Stimulated activated CD4-positive, alpha-beta T cell treated with anti-CD3 and anti-CD28 coated beads, Interleukin-4, amount 100 ng/mL, for 24 hours (primary cell): ENCODE measurements at regions not wholly inside any gene's neighbourhood (a gene's known extent, or its start where the extent isn't known, plus 50 kb on each side); places are given as distances from the start of the nearest gene placed in this dataset.
"Not testable (repeated sequence)": the region's sequence is repeated elsewhere in the genome, so short reads cannot be mapped to it uniquely, and the experiment has no call there.

Source experiments
- DNase-seq: peaks from one replicate; pipeline ENCODE4 v3.0.0-alpha.2; 2020

DNA sequence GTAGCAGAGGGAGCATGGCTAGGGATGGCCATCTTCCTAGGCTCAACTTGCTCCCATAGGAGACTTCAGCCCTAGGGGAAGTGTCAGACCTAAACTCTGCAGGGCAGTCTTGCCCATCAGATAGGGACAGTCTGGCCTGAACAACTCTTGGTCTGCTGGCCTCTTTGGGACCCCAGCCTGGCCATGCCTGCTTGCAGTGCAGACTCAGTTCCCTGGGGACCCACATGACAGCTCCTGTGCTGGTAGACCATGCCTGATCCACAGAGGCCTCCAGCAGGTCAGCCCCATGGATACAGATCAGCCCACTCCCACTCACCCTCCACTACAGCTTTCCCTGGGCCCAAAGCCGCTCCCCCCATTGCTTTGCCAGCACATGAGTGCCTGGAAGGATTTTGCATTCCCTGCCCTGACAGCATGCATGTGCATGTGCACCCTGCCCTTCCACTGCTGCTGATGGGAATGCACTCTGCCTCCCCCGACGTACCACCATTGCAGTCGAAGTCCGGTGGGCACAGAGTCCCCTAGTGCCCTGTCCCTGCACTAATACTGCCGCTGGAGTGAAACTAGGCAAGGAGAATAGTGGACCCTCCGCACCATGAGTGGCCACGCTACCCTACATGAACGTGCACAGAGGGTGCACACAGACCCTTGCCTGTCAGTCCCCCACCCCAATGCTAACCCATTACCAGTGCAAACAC is 841.4 kb downstream of the FSCB start:
- DNase-seq, result no peak

DNA sequence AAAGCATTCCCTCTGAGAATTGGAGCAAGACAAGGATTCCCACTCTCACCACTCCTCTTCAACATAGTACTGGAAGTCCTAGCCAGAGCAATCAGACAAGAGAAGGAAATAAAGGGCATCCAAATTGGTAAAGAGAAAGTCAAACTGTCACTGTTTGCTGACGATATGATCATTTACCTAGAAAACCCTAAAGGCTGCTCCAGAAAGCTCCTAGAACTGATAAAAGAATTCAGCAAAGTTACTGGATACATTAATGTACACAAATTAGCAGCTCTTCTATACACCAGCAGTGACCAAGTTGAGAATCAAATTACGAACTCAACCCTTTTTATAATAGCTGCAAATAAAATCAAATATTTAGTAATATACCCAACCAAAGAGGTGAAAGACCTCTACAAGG is 851.9 kb downstream of the FSCB start:
- not testable (repeated sequence) for DNase-seq

DNA sequence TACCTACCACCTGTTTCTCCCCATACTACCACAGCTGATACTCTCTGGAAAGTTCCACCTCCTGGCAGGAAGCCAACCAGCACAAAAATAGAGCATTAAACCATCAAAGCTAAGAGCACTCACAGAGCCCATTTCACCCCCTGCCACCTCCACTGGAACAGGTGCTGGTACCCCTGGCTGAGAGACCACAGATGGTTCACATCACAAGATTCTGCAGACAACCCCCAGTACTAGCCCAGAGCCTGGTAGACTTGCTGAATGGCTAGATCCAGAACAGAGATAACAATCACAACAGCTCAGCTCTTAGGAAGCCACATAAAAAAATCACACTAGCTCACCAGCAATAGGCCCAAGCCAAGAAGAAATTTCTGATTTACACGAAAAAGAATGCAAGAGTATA is 855.2 kb downstream of the FSCB start:
- DNase-seq, result no peak

DNA sequence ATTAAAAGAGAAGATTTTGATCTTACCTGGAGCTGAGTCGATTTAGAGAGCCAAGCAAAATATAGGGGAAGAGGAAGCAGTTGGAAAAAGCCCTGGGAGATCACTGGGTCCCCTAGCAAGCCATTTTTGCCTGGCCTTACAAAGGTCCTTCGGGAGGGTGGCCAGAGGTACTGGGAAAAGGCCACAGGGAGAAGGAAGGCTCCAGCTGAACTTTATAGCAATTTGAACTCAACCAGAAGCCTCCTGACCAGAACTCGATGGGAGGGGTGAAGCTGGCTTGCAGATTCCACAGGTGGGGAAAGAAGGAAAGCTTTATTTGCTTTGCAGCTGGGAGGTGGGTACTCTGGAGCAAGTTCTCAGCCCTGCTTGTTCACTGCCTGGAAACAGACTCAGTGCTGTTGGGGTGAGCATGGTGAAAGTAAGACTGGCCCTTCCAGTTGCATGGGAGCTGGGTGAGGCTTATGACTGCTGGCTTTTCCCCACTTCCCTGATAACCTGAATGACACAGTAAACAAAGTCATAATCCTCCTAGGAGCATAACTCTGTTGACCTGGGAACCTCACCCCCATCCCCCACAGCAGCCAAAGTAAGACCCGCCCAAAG is 855.8 kb downstream of the FSCB start:
- no peak for DNase-seq

DNA sequence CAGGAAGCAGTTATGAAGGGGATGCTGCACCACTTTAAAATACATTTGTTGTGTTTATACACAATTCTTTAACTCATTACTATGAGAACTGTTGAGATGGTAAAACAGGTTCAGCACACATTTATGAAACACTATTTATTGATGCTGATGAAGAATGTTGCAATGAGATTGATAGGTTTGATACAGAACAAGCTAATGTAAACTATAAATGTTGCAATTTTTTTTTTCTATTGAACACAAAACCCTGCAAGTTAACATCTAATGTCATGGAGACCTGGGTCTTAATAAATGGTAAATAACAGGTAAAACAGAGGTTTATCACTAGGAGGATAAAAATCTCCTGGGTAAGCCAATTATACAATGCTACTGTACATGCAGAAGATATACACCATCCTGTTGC is 857.6 kb downstream of the FSCB start:
- DNase-seq, result no peak

DNA sequence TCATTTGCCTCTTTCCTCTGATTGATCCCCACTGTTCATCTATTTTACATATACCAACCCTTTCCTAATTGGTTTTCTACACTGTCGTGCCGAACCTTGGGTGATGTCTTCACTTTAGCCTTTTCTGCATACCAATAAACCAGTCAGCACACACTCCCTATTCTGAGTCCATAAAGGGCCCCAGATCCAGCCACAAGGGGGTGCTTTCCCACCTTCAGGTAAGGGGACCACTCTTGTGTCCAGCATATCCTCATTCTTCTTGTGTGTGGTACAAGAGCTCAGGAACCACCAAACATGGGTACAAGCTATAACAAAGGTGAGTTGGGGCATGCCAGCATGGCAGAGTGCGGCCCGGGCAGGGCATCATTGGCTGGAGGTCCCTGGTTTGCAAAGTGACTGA is 859.8 kb downstream of the FSCB start:
- no peak for DNase-seq

DNA sequence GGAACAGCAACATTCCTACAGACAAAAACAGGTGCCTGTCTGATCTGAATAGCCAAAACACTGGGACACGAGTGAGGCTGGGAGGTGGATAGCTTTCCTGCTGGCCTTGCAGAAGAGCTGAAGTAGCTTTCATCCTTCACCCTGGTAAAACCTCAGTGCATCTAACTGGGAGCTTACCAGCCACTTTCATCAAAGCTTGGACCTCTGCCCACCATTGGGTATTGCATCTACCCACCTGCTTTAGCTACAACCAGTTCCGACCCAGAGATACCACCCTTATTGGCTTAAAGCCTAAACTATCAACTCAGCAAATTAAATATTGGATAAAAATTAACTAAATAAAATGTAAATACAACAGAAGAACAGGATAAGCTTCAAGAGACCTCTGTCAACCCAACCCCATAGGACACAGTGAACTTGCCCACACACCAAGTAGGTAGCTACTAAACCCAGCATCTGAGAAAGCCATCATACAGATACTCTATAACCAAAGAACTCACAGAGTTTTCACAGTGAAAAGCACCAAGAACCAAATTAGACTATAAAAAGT is 866.3 kb downstream of the FSCB start:
- no peak for DNase-seq

DNA sequence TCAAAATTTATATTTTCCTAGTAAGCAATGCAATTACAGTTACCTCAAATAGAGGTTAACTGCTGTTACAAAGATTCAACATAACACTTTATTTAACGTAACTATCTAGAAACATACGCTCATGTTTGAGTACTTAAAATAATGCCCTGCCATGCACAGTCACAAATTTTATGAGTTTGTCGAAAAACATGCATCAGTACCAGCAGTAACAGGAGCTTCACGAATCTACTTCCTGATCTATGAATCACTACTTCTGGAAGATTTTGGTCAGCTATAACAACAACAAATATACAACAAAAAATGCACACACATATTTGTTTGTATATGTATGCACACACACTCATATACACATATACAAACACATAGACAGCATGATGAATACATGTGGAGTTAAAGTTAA is 881.8 kb downstream of the FSCB start:
- DNase-seq, result no peak

DNA sequence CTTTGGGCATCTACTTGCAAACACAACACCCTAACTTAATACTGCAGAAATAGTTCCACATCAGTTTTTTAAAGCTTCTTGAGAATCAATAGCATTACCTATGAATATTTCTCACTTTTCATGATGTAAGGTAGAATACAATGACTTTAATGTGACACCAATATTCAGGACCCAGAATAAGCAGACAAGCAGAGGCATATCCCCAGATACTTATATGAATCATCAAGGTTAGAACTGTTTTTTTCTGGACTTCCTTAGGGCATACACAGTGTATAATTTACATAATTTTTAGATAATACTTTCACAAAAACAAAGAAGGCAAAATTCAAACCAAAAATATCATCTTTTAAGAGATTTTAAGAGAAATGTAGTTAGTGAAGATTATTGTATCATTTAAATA is 885.8 kb downstream of the FSCB start:
- DNase-seq, result no peak

DNA sequence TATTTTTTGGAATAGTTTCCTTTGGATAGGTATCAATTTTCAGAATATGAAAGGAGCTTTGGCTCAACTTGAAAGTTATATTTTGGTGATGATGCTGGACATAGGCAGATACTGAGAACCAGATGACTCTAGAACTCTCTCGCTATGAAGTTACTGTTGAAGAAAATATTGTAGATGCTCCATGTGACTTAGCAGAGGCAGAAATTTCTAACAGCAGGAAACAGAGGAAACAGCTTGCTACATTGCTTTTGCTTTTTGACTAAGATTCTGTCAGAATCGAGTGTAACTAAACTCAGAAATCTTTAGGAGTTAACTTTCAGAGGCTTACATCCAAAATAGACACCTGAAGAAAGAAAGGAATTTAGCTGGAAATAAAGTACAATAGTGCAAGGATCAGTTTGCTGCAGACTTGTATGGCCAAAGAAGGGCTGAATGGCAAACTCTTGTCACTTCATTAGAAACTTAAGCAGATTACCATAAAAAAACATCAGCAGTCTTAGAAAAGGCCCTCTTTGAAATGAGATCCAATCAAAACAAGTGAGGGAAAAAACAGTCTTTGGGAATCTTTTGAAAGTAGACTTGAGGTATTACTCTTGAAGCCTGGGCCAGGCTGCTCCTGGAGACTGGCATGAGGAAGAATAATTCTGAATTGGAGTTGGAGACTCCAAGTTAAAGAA is 911.8 kb downstream of the FSCB start:
- no peak for DNase-seq

DNA sequence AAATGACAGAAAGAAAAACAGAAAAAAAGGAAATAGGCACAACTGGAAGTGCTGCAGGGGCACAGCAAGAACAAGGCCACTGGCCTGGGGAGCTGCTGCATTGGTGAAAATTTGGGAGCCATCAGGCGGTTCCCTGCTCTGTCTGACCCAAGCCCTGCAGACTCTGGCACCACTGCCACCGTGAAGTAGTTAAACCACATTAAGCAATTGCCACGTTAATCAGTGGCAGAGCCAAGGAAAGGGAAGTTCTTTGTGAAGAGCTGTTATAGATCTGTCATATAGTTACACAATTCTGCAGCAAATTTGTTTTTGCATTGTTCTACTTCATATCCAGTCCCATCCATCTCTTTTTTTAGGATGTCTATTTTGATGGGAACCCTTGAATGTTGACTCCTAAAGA is 915.3 kb downstream of the FSCB start:
- no peak for DNase-seq

DNA sequence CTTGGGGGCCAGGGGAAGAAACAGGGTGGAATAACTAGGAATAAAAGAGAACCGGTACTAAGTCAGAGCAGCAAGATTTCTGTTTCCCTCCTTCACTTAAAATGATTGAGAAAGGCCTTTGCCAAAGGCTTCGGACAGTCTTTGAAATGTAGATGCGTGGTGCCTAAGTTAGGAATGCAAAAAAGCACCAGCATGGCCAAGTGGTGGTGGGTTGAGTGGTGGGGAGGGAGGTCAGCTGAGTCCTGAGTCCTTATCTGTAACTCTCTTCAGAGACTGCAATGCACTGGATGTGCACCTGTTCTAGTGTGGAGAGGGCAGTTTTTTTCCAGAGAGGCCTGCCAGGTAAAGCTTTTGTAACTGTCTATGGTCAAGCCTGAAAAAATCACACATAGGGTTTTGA is 919.9 kb downstream of the FSCB start:
- no peak for DNase-seq

DNA sequence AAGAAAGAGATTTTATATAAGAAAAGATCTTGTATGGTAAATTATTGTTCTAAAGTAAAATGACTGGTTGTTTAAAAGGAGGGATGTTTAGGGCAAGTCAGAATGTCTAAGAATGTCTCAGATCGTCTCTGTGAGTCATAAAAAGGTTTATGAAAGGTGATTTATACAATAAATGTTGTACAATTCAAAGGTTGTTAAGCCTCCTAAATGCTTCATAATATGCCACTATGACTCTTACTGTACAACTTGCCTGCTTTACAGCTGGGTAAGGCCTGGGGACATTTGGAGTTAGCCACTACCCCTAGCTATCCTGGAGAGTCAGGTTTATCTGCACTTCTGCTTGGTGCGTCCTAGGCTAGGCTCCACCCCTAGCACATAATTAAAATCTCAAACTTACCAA is 927.4 kb downstream of the FSCB start:
- no peak for DNase-seq

DNA sequence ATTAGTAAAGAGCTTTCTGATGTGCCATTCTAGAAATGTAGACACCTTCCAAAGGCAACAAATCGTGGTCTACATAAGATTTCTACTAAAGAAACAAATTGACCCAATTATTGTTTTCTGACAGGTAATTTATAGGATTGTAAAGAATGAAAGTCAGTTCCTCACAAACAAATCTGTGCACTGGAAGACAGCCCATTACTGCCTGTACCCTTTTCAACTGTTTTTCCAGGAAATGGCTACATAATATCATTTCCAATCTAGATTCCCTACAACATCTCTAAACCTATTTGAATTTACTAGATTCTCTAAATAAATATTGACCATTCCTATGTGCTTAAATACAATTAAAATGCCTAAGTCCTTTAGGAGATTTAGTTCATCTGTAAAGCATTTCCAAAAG is 939.1 kb downstream of the FSCB start:
- DNase-seq, result no peak

DNA sequence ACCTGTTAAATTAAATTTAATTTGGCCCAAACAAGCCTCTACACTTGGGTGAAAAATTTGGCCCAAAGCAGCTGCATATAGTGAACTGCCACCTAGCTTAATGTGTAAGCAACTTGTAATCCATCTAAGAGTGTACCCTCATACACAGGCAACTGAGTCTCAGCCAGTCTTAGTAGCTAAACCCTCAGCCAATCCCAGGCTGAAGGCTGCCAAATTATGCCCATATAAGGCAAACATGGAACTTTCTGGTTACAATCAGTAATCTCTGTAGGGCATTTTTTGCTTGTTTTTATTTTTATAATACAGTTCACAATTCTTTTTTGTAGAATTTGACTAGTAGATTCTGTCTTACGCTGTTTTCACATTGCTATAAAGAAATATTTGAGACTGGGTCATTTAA is 958.7 kb downstream of the FSCB start:
- DNase-seq, result no peak

DNA sequence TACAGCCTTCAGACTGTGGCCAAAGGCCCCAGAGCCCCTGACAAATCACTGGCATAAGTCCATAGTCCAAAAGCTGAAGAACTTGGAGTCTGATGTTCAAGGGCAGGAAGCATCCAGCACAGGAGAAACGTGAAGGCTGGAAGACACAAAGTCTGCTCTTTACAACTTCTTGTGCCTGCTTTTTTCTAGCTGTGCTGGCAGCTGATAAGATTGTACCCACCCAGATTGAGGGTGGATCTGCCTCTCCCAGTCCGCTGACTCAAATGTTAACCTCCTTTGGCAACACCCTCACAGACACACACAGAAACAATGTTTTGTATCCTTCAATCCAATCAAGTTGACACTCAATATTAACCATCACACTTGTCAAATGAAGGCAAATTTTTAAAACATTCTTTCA is 959.5 kb downstream of the FSCB start:
- not testable (repeated sequence) for DNase-seq

DNA sequence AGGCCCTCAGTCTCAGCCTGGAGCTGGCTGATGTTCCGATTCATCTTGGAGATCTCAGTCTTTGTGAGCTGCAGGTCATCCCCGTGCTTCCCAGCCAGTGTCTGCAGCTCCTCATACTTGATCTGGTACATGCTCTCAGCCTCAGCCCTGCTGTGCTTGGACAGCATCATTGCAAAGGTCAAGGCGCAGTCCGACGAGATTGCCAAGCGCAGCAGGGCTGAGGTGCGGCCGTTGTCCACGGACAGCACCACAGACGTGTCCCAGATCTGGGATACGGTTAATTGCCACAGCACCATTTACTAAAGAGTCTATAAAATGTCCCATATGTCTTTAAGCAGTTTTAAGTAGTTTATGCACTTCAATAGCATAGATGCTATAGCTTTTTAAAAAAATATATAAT is 965.7 kb downstream of the FSCB start:
- no peak for DNase-seq

DNA sequence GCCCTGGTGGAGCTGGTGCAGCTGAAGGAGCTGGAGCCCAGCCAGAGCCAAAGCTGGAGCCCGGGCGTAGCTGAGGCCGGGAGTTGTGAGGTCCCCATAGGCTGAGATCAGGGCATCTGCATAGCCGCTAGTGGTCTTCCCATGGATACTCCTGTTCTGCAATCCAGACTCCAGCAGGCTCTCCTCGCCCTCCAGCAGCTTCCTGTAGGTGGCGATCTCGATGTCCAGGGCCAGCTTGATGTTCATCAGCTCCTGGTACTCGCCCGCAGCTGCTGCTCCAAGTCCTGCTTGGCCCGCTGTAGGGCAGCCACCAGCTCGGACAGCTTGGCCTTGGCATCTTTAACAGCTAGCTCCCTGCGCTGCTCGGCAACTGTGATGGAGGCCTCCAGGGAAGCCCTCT is 966.1 kb downstream of the FSCB start:
- no peak for DNase-seq

DNA sequence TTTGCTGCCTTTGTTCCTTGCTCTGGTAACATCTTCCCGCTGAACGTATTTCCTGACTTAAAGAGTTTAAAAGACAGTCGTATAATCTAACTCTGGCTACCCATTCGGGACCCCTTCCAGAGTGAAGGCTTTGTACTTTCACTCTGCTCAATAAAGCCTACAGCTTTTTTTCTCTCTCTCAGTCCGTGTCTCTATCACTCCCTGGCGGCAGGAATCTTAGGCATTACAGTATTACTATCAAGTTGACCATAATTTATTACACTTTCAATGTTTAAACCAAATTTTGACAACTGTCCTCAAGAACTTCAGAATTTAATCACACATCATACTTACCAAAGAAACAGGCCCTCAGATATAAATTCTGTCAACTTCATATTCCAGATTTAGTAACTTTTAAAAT is 967.9 kb downstream of the FSCB start:
- no peak for DNase-seq

DNA sequence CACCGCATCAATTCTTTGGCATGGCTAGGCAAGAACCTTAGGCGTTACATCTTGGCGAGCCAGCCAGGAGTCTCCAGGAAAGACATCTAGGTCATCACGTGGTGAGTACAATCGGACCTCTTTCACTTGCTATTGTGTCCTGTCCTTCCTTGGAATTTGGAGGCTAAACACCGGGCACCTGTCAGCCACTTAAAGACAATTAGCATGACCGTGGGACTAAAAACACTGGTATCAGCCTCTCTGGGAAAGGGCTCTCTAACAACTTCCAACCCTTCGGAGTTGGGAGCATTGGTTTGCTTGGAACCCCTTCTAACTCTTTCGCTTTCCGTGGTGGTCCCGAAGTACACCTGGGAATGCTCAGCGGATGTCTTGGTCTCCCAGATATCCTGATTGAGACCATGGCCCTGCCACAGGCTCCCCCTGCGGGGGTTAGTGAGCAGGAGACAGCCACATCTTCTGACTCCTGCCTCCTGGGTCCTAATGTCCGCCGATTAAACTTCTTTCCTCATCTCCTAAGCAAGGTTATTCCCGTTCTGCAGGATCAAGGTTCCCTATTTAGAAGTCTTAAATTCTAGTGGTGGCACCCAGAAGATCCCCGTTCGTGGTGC is 971.7 kb downstream of the FSCB start:
- no peak for DNase-seq

DNA sequence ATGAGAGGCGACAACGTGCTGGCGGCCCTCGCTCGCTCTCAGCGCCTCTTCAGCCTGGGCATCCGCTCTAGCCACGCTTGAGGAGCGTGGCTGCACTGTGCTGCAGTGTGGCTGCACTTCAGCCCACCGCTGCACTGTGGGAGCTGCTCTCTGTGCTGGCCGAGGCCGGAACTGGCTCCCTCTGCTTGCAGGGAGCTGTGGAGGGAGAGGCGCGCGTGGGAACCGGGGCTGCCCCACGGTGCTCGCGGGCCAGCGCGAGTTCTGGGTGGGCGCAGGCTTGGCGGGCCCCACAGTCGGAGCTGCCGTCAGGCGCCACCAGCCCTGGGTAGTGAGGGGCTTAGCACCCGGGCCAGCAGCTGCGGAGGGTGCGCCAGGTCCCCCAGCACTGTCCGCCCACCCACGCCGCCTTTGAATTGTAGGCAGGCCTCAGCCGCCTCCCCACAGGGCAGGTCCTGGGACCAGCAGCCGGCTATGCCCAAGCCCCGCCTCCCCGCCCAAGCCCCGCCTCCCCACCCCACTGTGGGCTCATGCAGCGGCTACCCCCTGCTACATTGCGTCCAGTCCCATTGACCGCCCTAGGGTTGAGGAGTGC is 974.2 kb downstream of the FSCB start:
- no peak for DNase-seq

DNA sequence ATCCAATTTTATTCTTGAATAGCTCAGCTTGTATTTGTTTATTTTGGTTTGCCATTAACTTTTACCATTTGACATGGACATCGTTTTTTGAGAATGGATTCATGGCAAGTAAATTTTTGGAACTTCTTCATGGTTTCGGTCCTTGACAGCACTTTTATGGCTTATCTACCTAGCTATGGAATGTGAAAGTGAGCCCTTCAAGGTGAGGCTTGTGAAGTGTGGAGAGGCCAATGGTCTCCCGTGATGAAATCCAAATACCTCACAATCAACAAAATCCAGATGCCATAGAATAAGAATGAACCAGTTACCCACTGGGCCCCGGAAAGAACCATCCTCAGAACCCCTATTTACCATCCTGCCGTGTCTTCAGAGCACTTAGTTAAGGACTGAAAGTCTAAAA is 978.8 kb downstream of the FSCB start:
- DNase-seq, result no peak

DNA sequence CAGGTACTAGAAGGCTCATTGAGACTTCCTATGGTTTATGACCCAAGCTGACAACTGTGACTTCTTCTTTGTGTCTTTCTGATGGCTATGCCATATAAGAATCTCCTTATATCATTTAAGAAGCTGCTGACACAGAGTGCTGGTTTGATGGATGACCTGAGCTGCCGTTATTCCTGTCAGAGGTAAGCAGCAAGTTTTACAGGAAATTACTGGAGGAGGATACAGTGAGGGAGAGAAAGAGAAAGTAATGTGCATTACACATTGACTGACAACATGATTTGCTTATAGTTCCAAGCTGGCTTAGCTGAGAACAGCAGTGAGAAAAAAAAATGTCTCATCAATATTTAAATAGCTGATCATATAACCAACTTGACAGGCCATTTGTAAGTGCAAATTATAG is 981.4 kb downstream of the FSCB start:
- no peak for DNase-seq

DNA sequence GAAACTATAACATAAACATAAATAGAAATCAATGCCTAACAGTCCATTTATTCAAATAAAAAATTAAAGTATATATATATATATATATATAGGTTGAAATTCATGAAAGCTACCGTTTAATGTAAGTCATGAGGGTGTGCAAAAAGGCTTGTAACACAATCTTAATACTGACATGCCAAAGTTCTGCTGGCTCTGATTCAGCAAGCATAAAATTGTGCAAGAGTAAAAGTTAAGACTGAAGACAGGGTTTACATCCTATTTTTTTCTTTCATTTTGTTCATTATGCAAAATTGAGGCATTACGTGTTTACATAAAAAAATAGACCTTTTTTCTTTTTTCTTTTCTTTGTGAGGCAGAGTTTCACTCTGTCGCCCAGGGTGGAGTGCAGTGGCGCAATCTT is 984.2 kb downstream of the FSCB start:
- DNase-seq, result no peak
